ENCODE measurements at regions not wholly inside any gene's neighbourhood (a gene's known extent, or its start where the extent isn't known, plus 50 kb on each side); places are given as distances from the start of the nearest gene placed in this dataset.

GRCh38 chr18:77567205-77567604, 317.6 kb downstream of the GALR1 start:
- Histone ChIP-seq H3K36me3 (replicated peaks in 1 of 2; ENCODE audit: control insufficient read depth in 1 of 2, insufficient read depth in 2 of 2, low read length in 2 of 2) (no peaks in the 10 kb centered on the region), H4K20me1 (ENCODE audit: insufficient read depth, low read length) (no peaks in the 10 kb centered on the region), H3K27me3 (ENCODE audit: control insufficient read depth in 2 of 2, insufficient read depth in 2 of 2, low read length in 2 of 2) (no peaks in the 10 kb centered on the region), H2AFZ (ENCODE audit: insufficient read depth, low read depth, low read length, poor library complexity, severe bottlenecking) (no peak overlapping the region), H3K4me1 (ENCODE audit: control insufficient read depth in 1 of 2, insufficient read depth in 2 of 2, low read length in 2 of 2) (no peaks in the 10 kb centered on the region), H3K4me2 (replicated peaks; ENCODE audit: extremely low read depth, low read length, poor library complexity, severe bottlenecking) (no peak overlapping the region), H3K79me2 (ENCODE audit: insufficient read depth, low read length) (no peaks in the 10 kb centered on the region), H3K9ac (ENCODE audit: insufficient read depth, low read length, poor library complexity, severe bottlenecking) (no peak overlapping the region), H3K4me3 (replicated peaks in 1 of 3; ENCODE audit: low read depth in 2 of 3, low read length in 3 of 3) (no peak overlapping the region), H3K27ac (ENCODE audit: low read depth in 1 of 2, low read length in 2 of 2) (no peak overlapping the region), H3K9me3 (replicated peaks in 1 of 2; ENCODE audit: control insufficient read depth in 1 of 2, insufficient read depth in 1 of 2, low read length in 2 of 2) (peaks cover 10 to 29% of the 10 kb centered on the region in 2 donors)
- H3K36me3 Mint-ChIP-seq = no peaks in the 10 kb centered on the region
- H3K9me3 Mint-ChIP-seq = peaks cover 4 to 19% (median 10%) of the 10 kb centered on the region in 7 donors
- TF ChIP-seq CTCF (IDR thresholded peaks at IDR 0.05) = no peak
- no peak for DNase-seq
- intact Hi-C loops (cut with micrococcal nuclease) = no loop called here
- no peak overlapping the region for H3K27ac Mint-ChIP-seq
- peaks cover 0 to 3% (median 0%) of the 10 kb centered on the region in 3 donors for H3K27me3 Mint-ChIP-seq (ENCODE audit: low read depth in 3 of 3)
- WGBS (ENCODE audit: insufficient coverage) = 86% methylated on average over 5 of the region's 8 CpGs
- H3K4me1 Mint-ChIP-seq = no peaks in the 10 kb centered on the region
- no peak overlapping the region for H3K4me3 Mint-ChIP-seq

GRCh38 chr18:77571743-77572142, 322.1 kb downstream of the GALR1 start:
- H3K4me1 ChIP-seq (ENCODE audit: control insufficient read depth in 1 of 2, insufficient read depth in 2 of 2, low read length in 2 of 2) = no peaks in the 10 kb centered on the region
- no peak for TF ChIP-seq CTCF (IDR thresholded peaks at IDR 0.05)
- Mint-ChIP-seq H3K9me3 (peaks cover 4 to 26% (median 11%) of the 10 kb centered on the region in 7 donors), H3K27ac (no peak overlapping the region), H3K4me3 (no peak overlapping the region), H3K4me1 (no peaks in the 10 kb centered on the region), H3K36me3 (no peaks in the 10 kb centered on the region), H3K27me3 (ENCODE audit: low read depth in 3 of 3) (peaks cover 0 to 3% (median 0%) of the 10 kb centered on the region in 3 donors)
- no peak overlapping the region for H3K4me3 ChIP-seq (replicated peaks in 1 of 3; ENCODE audit: low read depth in 2 of 3, low read length in 3 of 3)
- no peak overlapping the region for H2AFZ ChIP-seq (ENCODE audit: insufficient read depth, low read depth, low read length, poor library complexity, severe bottlenecking)
- no peak overlapping the region for H3K9ac ChIP-seq (ENCODE audit: insufficient read depth, low read length, poor library complexity, severe bottlenecking)
- H3K36me3 ChIP-seq (replicated peaks in 1 of 2; ENCODE audit: control insufficient read depth in 1 of 2, insufficient read depth in 2 of 2, low read length in 2 of 2) = no peaks in the 10 kb centered on the region
- H3K79me2 ChIP-seq (ENCODE audit: insufficient read depth, low read length) = no peaks in the 10 kb centered on the region
- no peaks in the 10 kb centered on the region for H3K27me3 ChIP-seq (ENCODE audit: control insufficient read depth in 2 of 2, insufficient read depth in 2 of 2, low read length in 2 of 2)
- H4K20me1 ChIP-seq (ENCODE audit: insufficient read depth, low read length) = no peaks in the 10 kb centered on the region
- 92% methylated on average over 8 of the region's 8 CpGs for WGBS (ENCODE audit: insufficient coverage)
- peaks cover 10 to 28% of the 10 kb centered on the region in 2 donors for H3K9me3 ChIP-seq (replicated peaks in 1 of 2; ENCODE audit: control insufficient read depth in 1 of 2, insufficient read depth in 1 of 2, low read length in 2 of 2)
- H3K27ac ChIP-seq (ENCODE audit: low read depth in 1 of 2, low read length in 2 of 2) = no peak overlapping the region
- no peak for DNase-seq
- intact Hi-C loops (cut with micrococcal nuclease) = no loop called here
- H3K4me2 ChIP-seq (replicated peaks; ENCODE audit: extremely low read depth, low read length, poor library complexity, severe bottlenecking) = no peak overlapping the region
